ENCODE measurements at regions not wholly inside any gene's neighbourhood (a gene's known extent, or its start where the extent isn't known, plus 50 kb on each side); places are given as distances from the start of the nearest gene placed in this dataset.

GRCh38 chr2:216970359-216970915, 110.6 kb upstream of the TNP1 start:
- Mint-ChIP-seq H3K36me3 (ENCODE audit: low read depth, unreplicated experiment) (no peaks in the 10 kb centered on the region), H3K4me1 (ENCODE audit: unreplicated experiment) (no peaks in the 10 kb centered on the region), H3K4me3 (ENCODE audit: unreplicated experiment) (no peak overlapping the region), H3K27me3 (ENCODE audit: unreplicated experiment) (peaks cover 4% of the 10 kb centered on the region), H3K9me3 (ENCODE audit: unreplicated experiment) (no peaks in the 10 kb centered on the region), H3K27ac (ENCODE audit: unreplicated experiment) (no peak overlapping the region)
- no peak for TF ChIP-seq CTCF (IDR thresholded peaks at IDR 0.05; ENCODE audit: unreplicated experiment)
- no peak for DNase-seq (ENCODE audit: low spot score)

GRCh38 chr2:216967889-216968288, 108.0 kb upstream of the TNP1 start:
- peaks cover 4% of the 10 kb centered on the region for H3K27me3 Mint-ChIP-seq (ENCODE audit: unreplicated experiment)
- H3K36me3 Mint-ChIP-seq (ENCODE audit: low read depth, unreplicated experiment): no peaks in the 10 kb centered on the region
- TF ChIP-seq CTCF (IDR thresholded peaks at IDR 0.05; ENCODE audit: unreplicated experiment): no peak
- no peak for DNase-seq (ENCODE audit: low spot score)
- H3K27ac Mint-ChIP-seq (ENCODE audit: unreplicated experiment): no peak overlapping the region
- no peak overlapping the region for H3K4me3 Mint-ChIP-seq (ENCODE audit: unreplicated experiment)
- no peaks in the 10 kb centered on the region for H3K4me1 Mint-ChIP-seq (ENCODE audit: unreplicated experiment)
- H3K9me3 Mint-ChIP-seq (ENCODE audit: unreplicated experiment): no peaks in the 10 kb centered on the region

- Mint-ChIP-seq H3K4me1 (ENCODE audit: unreplicated experiment) (peaks cover 2% of the 10 kb centered on the region), H3K27ac (ENCODE audit: unreplicated experiment) (no peak overlapping the region), H3K4me3 (ENCODE audit: unreplicated experiment) (no peak overlapping the region), H3K27me3 (ENCODE audit: unreplicated experiment) (no peaks in the 10 kb centered on the region), H3K9me3 (ENCODE audit: unreplicated experiment) (no peaks in the 10 kb centered on the region), H3K36me3 (ENCODE audit: low read depth, unreplicated experiment) (no peaks in the 10 kb centered on the region)
- DNase-seq (ENCODE audit: low spot score): no peak
- TF ChIP-seq CTCF (IDR thresholded peaks at IDR 0.05; ENCODE audit: unreplicated experiment): no peak
Observed at GRCh38 chr2:216960671-216961268, 100.9 kb upstream of the TNP1 start.

GRCh38 chr2:216959433-216959832, 99.6 kb upstream of the TNP1 start:
- no peak for DNase-seq (ENCODE audit: low spot score)
- H3K36me3 Mint-ChIP-seq (ENCODE audit: low read depth, unreplicated experiment): no peaks in the 10 kb centered on the region
- peaks cover 2% of the 10 kb centered on the region for H3K4me1 Mint-ChIP-seq (ENCODE audit: unreplicated experiment)

More at GRCh38 chr2:216959433-216959832, 99.6 kb upstream of the TNP1 start:
- no peaks in the 10 kb centered on the region for H3K9me3 Mint-ChIP-seq (ENCODE audit: unreplicated experiment)
- no peaks in the 10 kb centered on the region for H3K27me3 Mint-ChIP-seq (ENCODE audit: unreplicated experiment)
- H3K4me3 Mint-ChIP-seq (ENCODE audit: unreplicated experiment): no peak overlapping the region
- no peak overlapping the region for H3K27ac Mint-ChIP-seq (ENCODE audit: unreplicated experiment)
- no peak for TF ChIP-seq CTCF (IDR thresholded peaks at IDR 0.05; ENCODE audit: unreplicated experiment)
